ENCODE measurements at regions not wholly inside any gene's neighbourhood (a gene's known extent, or its start where the extent isn't known, plus 50 kb on each side); places are given as distances from the start of the nearest gene placed in this dataset.

DNA sequence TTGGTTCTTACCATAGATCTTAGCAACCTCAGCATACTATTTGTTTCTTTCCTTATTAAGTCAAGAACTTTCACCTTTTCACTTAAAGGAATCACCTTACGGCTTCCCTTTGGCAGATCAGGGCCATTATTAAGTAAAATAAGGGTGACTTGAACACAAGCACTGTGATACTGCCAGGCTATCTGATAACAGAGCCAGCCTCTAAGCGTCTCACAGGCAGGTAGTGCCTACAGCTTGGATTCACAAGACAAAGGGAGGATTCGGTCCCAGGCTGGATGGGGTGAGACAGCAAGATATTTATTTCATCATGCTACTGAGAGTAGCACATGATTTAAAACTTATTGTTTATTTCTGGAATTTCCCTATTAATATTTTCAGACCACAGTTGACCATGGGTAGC is 218.6 kb downstream of the FOXO1 start:
- DNase-seq (ENCODE audit: low read depth in 3 of 3) = no peak

DNA sequence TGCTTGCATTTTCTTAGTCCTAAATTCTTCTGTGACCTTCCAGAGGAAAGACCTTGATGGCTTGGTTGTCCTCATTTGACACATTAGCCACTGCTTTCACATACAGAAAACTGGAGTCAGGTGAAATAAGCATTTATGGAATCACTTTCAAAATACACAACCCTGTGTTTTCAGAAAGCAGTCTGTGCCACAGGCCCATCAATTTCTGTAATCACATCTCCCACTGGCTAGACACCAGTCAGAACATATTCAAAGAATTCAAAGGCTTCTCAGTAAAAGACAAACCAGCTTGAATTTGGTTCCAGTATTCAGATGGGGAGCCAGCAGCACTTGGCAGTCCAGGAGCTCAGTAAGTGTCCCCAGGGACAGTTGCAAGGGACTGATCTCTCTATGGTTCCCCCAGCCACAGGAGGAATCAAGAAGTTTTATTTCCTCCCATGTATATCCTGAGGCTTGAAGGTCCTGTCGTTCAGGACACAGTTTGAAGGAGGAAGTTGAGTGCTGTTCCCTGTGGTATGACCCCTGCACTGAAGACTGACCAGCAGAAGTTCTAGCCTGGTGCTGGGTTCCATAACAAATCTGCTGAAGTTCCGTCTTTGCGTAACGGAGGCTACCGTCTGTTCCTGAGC is 214.3 kb downstream of the FOXO1 start:
- no peak for DNase-seq (ENCODE audit: low read depth in 3 of 3)

DNA sequence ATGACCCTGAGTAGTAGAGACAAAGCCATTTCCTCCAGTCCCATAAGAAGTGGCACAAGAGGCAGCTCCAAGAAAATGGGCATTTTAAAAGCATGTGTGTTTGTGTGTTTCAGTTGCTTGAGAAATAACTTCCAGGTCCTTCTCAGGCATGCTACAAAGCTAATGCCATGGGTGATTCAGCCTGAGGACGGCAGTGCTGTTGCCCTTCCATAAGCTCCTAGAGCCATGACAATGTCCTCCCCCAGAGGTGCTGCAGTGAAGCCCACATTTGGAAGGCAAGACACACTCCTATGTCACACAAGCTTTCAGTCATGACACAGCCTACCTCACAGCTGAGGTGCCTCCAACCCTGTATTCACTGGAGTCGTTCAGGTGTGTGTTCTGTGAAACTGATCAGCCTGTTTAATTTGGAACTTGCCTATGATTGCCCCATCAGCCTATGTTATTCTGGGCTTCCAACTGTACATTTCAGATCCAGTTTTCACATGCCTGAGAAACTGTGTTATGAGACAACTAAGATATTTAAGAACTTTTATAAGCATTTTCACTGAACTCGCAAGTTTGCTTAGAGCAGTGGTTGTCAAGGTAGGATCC is 213.6 kb downstream of the FOXO1 start:
- DNase-seq (ENCODE audit: low read depth in 3 of 3) = no peak

DNA sequence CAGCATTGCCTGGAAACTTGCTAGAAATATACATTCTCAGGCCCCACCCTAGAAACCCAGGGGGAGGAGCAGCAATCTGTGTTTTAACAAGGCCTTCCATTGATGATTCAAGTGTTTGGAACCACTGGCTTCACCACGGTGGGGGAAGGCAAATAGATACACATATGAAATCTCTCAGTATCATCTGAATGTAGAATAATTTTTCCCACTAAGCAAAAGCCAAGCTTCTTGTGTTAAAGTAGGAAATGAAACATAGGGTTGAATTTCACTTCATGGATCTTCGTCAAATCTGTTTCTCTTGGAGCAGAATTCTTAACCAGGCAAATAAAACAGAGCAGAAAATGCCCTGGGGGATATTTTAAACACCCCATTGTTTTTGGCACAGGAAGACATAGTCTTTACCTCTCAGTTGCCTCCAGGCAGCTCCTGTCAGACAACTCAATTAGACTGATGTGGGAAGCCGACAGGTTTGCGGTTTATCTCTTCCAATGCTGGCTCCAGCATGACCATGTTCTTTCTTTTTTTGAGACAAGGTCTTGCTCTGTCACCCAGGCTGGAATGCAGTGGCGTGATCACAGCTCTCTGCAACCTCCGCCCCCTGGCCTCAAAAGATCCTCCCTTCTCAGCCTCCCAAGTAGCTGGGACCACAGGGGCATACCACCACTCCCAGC is 213.0 kb downstream of the FOXO1 start:
- no peak for DNase-seq (ENCODE audit: low read depth in 3 of 3)

DNA sequence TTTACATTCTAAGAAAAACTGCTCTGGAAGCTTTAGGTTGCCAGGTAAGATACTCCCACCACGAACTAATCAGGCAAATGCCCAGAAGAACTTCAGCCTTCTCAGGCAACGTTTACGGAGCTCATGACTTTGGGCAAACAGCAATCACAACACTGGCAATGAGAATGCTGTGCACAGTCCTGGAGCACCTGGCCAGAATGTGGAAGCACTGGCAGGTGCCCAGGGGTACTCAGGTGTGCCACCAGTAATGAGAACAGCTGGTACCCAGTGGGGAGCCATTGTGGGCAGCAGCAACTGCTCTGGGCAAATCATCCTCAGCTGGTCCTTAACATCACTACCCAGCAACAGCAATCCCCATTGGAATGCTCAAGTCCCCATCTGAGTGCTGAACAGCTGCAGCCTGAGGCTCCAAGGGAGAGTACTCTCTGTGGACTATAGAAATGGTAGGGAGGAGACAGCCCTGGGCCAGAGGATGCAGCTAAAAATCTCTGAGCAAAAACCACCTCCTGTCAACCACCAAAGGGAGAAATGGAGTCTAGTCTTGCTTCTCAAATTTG is 210.0 kb downstream of the FOXO1 start:
- DNase-seq (ENCODE audit: low read depth in 3 of 3) = no peak

DNA sequence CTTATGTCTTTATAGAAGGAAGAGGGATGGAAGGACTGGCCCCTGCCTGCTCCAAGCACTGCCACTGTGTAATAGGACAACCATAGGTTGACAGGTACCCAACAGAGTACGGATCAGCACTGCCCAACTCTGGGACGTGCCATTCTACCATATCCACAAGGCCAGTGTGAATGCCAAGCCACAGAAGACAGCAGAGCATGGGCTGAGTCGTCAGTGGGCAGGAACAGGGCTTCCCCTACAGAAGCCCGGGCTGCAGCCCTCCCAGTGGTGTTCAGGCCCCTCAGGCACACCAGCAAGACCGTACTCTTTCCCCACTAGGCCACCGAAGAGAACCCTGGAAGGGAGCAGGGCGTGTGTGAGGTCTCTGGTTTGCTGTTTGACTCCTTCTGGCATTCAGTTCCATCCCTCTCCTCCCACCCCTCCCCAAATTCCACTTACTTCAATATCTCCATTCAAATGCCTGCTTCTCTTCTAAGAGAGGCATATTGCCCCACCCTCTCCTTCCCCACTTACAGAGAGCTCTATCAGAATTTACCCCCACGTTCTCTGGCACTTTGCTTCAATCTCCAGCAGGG is 209.4 kb downstream of the FOXO1 start:
- DNase-seq (ENCODE audit: low read depth in 3 of 3) = no peak

DNA sequence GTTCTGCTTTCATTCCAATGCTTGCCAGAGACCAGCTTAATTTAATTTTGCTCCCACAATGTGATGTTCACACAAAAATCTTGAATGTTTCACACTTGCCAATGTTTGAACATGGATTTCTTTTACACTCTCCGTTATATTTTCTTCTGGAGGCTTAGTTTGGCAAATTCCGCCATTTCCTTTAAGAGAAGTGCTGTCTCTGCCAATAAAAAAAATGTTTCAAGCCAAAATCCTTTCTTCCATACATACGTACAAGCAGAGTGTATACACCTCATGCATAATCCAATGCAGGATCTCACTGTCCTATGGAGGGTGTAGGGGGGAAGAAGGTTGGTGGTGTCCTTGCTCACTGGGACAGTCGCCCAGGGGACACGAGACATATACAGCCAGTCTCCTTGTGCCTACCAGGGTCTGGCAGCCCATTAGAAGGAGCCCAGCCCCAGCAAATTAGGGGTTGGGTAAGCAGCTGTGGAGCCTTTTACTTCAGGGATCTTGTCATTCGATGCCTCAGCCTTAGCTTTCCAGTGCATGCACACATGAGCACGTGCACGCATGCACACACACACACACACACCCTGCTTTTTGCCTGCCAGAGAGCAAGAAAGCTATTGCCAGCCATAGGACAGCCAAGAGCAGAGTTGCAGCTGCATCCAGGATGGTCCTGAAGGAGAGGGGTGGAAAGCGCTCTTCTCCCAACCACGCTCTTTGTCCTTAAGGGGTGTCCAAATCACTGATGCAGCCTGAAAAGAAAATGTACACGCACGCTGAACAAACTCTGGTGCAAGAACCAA is 208.3 kb downstream of the FOXO1 start:
- no peak for DNase-seq (ENCODE audit: low read depth in 3 of 3)

DNA sequence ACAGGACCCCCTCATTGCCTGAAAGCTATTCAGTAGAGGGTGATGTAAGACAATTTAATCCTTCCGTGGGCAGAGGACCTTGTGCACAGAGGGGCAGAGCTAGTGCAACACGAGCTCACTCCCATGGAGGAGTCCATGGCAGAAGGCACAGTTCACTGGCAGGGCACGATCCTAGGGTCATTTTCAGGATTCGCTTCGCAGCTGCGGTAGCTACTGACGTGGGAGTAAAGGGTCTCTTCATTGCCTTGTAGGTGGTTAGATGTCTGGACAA is 207.8 kb downstream of the FOXO1 start:
- DNase-seq (ENCODE audit: low read depth in 3 of 3) = no peak

DNA sequence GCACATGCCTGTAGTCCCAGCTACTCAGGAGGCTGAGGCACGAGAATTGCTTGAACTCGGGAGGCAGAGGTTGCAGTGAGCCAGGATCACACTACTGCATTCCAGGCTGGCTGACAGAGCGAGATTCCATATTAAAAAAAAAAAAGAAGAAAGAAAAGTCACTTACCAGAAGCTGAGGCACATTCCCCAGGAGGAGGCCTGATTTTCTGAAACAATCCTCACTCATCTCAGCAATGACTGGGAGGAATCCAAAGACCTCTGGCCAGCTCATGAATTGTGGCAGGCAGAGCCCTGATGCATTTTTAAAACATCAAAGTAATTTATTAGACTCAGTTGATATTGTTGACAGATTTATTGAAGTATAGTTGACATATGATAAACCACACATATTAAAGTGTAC is 206.3 kb downstream of the FOXO1 start:
- DNase-seq (ENCODE audit: low read depth in 3 of 3) = no peak

DNA sequence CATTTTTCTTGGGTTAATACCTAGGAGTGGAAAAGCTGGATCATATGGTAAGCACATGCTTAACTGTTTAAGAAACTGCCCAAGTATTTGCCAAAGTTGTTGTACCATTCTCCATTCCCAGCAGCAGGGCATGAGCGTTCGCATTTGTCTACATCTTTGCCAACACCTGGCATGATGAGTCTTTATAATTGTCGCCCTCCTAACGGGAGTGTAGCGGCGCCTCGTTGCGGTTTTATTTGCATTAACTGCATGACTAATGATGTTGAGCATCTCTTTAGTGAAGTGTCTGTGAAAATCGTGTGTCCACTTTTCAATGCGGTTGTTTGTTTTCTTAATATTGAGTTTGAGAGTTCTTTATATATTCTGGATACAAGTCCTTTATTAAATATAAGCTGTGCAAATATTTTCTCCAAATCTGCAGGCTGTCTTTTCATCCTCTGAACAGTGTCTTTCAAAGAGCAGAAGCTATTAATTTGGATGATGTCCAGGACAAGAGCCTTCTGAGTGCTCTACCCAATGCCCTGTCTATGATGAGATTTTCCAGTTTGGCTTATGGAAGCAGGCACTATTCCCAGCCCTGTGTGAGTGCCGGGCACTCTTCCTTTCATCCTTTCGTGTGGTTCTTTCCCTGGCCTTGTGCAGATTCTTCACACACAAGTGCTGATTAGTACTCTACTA is 202.0 kb downstream of the FOXO1 start:
- no peak for DNase-seq (ENCODE audit: low read depth in 3 of 3)

DNA sequence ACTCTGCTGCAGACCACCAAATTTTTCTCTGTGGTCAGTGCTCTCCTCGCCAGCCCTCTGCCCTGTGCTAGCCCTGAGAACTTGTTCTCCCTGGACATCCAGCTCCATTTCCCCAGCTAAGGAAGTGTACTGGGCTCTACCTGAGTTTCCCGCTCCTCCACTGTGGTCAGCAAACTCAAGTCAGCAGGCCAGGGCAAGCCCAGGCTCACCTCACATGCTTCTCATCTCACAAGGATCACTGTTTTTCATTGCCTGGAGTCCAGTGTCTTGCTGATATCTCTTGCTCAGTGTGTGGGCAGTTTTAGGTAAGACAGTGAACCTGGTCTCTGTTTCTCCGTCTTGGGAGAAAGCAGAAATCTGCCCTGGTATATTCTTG is 201.4 kb downstream of the FOXO1 start:
- no peak for DNase-seq (ENCODE audit: low read depth in 3 of 3)

DNA sequence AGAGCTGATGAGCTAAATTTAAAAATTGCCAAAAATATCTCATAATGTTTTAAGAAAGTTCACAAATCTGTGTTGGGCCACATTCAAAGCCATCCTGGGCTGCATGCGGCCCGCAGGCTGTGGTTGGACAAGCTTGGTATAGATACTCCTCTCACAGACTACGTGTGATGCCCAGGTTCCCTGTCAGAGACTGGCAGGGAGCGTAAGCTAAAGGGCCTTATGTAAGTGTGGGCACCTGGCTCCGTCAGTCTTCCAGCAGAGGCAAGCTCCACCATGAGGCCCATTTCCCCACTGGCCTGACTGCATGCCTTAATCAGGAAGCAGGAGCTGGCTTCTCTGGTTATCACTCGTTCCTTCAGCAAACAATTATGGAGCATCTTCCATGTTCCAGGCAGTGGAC is 200.2 kb downstream of the FOXO1 start:
- no peak for DNase-seq (ENCODE audit: low read depth in 3 of 3)

DNA sequence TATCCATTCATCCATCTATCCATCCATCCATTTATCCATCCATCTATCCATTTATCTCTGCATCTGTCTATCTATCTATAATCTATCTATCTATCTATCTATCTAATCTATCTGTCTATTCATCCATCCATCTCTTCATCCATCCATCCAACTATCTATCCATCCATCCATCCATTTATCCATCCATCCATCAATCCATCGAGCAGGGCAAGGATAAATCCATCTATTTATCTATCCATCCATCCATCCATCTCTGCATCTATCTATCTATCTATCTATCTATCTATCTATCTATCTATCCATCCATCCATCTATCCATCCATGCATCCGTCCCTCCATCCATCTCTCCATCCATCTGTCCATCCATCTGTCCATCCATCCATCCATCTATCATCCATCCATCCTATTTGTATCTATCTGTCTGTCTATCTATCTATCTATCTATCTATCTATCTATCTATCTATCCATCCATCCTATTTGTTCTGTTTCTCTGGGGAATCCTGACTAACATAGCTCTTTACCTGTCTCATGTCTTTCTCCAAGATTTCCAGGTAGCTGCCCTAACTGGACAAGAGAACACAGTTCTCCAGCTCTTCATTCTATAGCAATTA is 198.1 kb downstream of the FOXO1 start:
- DNase-seq (ENCODE audit: low read depth in 3 of 3) = no peak

DNA sequence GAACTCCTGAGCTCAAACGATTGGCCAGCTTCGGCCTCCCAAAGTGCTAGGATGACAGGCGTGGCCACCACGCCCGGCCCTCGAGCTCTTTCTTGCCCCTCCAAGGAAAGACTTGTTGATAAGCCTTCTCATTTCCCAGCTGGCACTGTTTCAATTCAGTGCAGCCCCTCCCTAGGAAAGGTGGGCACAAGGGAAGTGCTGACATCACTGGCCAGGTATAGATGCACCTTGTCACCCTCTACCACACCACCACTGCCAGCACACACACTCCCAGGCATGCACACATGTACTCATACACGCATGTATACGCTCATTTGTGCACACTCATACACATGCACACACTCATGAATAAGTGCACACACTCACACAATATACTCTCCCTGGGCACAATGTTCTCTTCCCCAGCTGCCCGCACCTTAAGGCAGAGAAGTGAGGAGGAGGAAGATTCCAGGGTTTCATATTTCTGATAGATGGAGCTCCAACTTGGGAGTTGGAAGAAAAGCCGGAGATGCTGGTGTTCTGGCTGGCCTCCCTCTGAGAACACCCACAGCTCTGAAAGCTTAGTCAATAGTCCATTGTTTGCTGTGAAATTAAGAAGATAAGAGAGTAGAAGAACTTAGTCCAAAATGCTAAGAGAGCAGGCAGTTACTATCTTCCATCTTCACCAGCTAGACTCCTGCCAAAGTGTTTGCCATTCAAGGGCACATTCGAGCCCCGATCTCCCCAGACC is 196.7 kb downstream of the FOXO1 start:
- DNase-seq (ENCODE audit: low read depth in 3 of 3) = no peak

DNA sequence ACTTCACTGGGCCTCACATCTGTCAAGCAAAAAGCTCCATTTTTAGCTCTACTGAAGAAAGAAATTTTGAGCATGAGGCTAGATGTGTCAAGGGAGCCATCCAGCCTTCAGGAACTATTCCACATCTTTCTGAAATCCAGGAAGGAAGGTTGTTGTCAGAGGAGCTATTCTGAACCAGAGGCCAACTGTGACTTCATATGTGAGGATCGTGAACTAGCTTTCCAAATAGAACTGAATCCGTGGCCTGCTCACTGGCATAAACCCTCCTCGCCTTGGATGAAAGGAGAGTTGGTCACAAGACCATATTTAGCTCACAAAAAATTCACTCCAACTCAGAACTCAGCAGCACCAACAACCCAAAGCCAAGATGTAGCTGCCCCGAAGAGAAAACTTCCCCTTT is 195.8 kb downstream of the FOXO1 start:
- DNase-seq (ENCODE audit: low read depth in 3 of 3) = no peak

DNA sequence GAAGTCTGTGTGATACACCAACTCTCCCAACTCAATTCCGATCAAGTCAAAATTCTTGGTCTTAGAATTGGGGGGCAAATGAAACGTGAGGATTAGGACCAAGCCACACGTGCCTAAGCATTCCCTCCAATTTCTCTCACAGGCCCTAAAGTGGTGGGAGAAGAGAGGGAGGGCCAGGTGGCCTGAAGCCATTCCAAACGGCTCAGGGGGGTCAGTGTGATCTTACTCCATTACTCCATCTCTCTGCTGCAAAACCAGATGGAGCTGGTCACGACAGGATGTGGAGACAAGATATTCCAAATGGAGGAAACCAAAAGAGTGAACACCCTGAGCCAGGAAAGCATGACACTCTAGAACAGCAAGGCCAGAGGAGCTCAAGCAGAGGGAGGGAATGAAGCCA is 195.4 kb downstream of the FOXO1 start:
- no peak for DNase-seq (ENCODE audit: low read depth in 3 of 3)

DNA sequence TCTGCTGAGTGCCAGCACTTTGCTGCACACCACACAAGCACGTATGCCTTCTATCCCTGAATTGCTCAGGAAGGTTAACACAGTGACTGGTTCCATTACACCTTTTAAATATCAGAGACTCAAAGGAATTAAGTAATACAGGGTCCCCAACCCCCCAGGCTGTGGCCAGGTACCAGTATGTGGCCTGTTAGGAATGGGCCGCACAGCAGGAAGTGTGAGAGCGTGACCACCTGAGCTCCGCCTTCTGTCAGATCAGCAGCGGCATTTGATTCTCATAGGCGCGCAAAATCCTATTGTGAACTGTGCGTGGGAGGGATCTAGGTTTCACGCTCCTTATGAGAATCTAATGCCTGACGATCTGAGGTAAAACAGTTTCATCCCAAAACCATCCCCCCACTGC is 194.5 kb downstream of the FOXO1 start:
- DNase-seq (ENCODE audit: low read depth in 3 of 3) = no peak

DNA sequence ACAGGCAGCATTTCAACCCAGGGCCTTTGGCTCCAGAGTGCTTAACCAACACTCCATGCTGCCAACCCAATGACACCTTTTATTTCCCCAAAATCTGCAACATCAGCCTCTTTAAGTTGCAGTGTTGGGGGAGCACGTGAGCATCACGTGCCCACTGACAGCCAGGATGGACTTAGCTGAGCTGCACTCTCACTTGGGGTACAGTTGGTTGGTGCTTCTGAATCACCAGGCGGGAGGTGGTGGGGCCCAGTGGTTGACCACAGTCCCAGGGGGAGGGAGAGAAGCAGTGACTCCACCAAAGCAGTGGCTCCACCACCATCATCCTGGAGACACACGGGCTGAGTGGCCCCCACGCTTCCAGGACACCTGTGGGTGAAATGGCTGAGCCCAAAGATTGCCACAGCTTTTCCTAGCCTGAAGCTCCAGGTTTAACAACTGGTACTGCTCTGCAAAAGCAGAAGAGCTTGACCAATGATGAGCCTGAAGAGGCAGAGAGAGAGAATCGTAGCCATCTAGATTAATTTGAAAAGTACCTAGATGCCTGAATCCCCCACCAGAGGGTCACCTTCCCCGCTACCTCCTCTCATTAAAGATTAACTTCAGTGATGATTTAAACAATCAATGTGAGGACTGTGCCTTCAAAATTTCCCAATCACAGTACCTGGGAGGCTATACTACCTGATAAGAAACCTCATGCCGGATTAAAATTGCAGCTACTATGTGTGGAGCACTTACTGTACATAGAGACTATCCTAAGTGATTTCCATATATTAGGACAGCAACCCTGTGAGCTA is 193.8 kb downstream of the FOXO1 start:
- no peak for DNase-seq (ENCODE audit: low read depth in 3 of 3)

DNA sequence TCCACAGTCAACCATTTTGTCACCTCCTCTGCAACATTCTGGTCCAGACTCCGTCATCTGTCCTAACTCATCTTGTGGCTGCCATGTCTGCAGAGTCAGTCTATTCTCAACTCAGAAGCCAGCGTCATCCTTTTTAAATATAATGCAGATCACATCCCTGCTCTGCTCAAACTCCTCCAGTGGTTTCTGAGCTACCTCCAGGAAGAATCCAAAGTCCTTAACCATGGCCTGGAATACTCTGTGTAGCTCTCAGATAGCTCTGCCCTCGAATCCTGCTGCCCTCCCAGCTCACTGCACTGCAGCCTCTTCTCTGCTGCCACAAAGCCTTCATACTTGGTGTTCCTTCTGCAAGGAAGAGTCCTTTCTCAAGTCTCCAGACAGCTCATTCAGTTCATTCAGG is 190.8 kb downstream of the FOXO1 start:
- DNase-seq (ENCODE audit: low read depth in 3 of 3) = no peak
